ENCODE measurements at regions not wholly inside any gene's neighbourhood (a gene's known extent, or its start where the extent isn't known, plus 50 kb on each side); places are given as distances from the start of the nearest gene placed in this dataset.

- TF ChIP-seq, protein P1, sequence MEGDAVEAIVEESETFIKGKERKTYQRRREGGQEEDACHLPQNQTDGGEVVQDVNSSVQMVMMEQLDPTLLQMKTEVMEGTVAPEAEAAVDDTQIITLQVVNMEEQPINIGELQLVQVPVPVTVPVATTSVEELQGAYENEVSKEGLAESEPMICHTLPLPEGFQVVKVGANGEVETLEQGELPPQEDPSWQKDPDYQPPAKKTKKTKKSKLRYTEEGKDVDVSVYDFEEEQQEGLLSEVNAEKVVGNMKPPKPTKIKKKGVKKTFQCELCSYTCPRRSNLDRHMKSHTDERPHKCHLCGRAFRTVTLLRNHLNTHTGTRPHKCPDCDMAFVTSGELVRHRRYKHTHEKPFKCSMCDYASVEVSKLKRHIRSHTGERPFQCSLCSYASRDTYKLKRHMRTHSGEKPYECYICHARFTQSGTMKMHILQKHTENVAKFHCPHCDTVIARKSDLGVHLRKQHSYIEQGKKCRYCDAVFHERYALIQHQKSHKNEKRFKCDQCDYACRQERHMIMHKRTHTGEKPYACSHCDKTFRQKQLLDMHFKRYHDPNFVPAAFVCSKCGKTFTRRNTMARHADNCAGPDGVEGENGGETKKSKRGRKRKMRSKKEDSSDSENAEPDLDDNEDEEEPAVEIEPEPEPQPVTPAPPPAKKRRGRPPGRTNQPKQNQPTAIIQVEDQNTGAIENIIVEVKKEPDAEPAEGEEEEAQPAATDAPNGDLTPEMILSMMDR (conservative IDR thresholded peaks at IDR 0.05; ENCODE audit: low read length): no peak
- no peak for TF ChIP-seq EZH2phosphoT487 (IDR thresholded peaks at IDR 0.05; ENCODE audit: borderline replicate concordance)
Observed at GRCh38 chr5:130425424-130425823, 521.2 kb downstream of the CHSY3 start.

GRCh38 chr5:130424341-130424740 lies 520.1 kb downstream of the CHSY3 start:
- Histone ChIP-seq H3K4me3 (ENCODE audit: low read length, poor library complexity, severe bottlenecking) (no peak overlapping the region), H3K4me2 (ENCODE audit: low read depth, low read length, poor library complexity, severe bottlenecking) (no peak overlapping the region), H3K36me3 (ENCODE audit: insufficient read depth, low read length) (no peaks in the 10 kb centered on the region), H3K4me1 (ENCODE audit: insufficient read depth, low read length, poor library complexity, severe bottlenecking) (no peaks in the 10 kb centered on the region), H3K27me3 (ENCODE audit: insufficient read depth, low read length, poor library complexity, severe bottlenecking) (no peaks in the 10 kb centered on the region), H4K20me1 (ENCODE audit: insufficient read depth, low read length, poor library complexity, severe bottlenecking) (no peaks in the 10 kb centered on the region), H3K9me3 (ENCODE audit: insufficient read depth, low read depth, low read length) (no peaks in the 10 kb centered on the region), H3F3A (ENCODE audit: low read depth) (no peaks in the 10 kb centered on the region), H3K9me2 (replicated peaks; ENCODE audit: low read depth, low read length) (no peaks in the 10 kb centered on the region), H2AFZ (ENCODE audit: low read length) (no peak overlapping the region), H3K9ac (ENCODE audit: low read depth, low read length, poor library complexity, severe bottlenecking) (no peak overlapping the region), H3K79me2 (ENCODE audit: insufficient read depth, low read length) (no peaks in the 10 kb centered on the region)
- TF ChIP-seq, protein P1 (conservative IDR thresholded peaks at IDR 0.05; ENCODE audit: low read length): no peak
- no peak for TF ChIP-seq EZH2phosphoT487 (IDR thresholded peaks at IDR 0.05; ENCODE audit: borderline replicate concordance)

More at GRCh38 chr5:130425424-130425823, 521.2 kb downstream of the CHSY3 start:
- Histone ChIP-seq H3K79me2 (ENCODE audit: insufficient read depth, low read length) (no peaks in the 10 kb centered on the region), H3K27me3 (ENCODE audit: insufficient read depth, low read length, poor library complexity, severe bottlenecking) (no peaks in the 10 kb centered on the region), H2AFZ (ENCODE audit: low read length) (no peak overlapping the region), H3K4me3 (ENCODE audit: low read length, poor library complexity, severe bottlenecking) (no peak overlapping the region), H4K20me1 (ENCODE audit: insufficient read depth, low read length, poor library complexity, severe bottlenecking) (no peaks in the 10 kb centered on the region), H3K9me3 (ENCODE audit: insufficient read depth, low read depth, low read length) (no peaks in the 10 kb centered on the region), H3K9me2 (replicated peaks; ENCODE audit: low read depth, low read length) (no peaks in the 10 kb centered on the region), H3K4me1 (ENCODE audit: insufficient read depth, low read length, poor library complexity, severe bottlenecking) (no peaks in the 10 kb centered on the region), H3K4me2 (ENCODE audit: low read depth, low read length, poor library complexity, severe bottlenecking) (no peak overlapping the region), H3K9ac (ENCODE audit: low read depth, low read length, poor library complexity, severe bottlenecking) (no peak overlapping the region), H3K36me3 (ENCODE audit: insufficient read depth, low read length) (no peaks in the 10 kb centered on the region), H3F3A (ENCODE audit: low read depth) (no peaks in the 10 kb centered on the region)

DNA sequence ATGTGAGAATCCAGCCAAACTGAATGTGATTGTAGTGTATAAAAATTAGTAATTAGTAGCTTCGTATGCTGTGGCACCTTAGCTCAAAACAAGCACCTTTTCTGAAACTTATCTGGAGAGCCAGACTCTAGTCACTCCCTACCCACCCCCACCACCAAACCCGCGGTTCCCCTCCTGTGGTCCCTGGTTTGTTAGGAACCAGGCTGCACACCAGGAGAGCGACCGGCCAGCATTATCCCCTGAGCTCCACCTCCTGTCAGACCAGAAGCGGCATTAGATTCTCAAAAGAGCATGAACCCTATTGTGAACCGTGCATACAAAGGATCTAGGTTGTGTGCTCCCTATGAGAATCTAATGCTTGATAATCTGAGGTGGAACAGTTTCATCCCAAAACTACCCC lies 498.6 kb downstream of the CHSY3 start:
- TF ChIP-seq EZH2phosphoT487 (IDR thresholded peaks at IDR 0.05; ENCODE audit: borderline replicate concordance): no peak
- TF ChIP-seq, protein P1 (conservative IDR thresholded peaks at IDR 0.05; ENCODE audit: low read length): no peak
- no peaks in the 10 kb centered on the region for H3K9me3 ChIP-seq (ENCODE audit: insufficient read depth, low read depth, low read length)
- H3K36me3 ChIP-seq (ENCODE audit: insufficient read depth, low read length): no peaks in the 10 kb centered on the region
- no peaks in the 10 kb centered on the region for H3K9me2 ChIP-seq (replicated peaks; ENCODE audit: low read depth, low read length)
- no peak overlapping the region for H3K9ac ChIP-seq (ENCODE audit: low read depth, low read length, poor library complexity, severe bottlenecking)
- H3K79me2 ChIP-seq (ENCODE audit: insufficient read depth, low read length): no peaks in the 10 kb centered on the region
- no peaks in the 10 kb centered on the region for H4K20me1 ChIP-seq (ENCODE audit: insufficient read depth, low read length, poor library complexity, severe bottlenecking)
- no peak overlapping the region for H3K4me3 ChIP-seq (ENCODE audit: low read length, poor library complexity, severe bottlenecking)
- no peaks in the 10 kb centered on the region for H3K27me3 ChIP-seq (ENCODE audit: insufficient read depth, low read length, poor library complexity, severe bottlenecking)
- no peaks in the 10 kb centered on the region for H3F3A ChIP-seq (ENCODE audit: low read depth)
- H3K4me1 ChIP-seq (ENCODE audit: insufficient read depth, low read length, poor library complexity, severe bottlenecking): no peaks in the 10 kb centered on the region
- no peak overlapping the region for H2AFZ ChIP-seq (ENCODE audit: low read length)
- no peak overlapping the region for H3K4me2 ChIP-seq (ENCODE audit: low read depth, low read length, poor library complexity, severe bottlenecking)
